ENCODE measurements at regions not wholly inside any gene's neighbourhood (a gene's known extent, or its start where the extent isn't known, plus 50 kb on each side); places are given as distances from the start of the nearest gene placed in this dataset.
"Not testable (repeated sequence)": the region's sequence is repeated elsewhere in the genome, so short reads cannot be mapped to it uniquely, and the experiment has no call there.

GRCh38 chr1:229919488-229919887 is 147.6 kb upstream of the GALNT2 start:
- not testable (repeated sequence) for TF ChIP-seq CTCF (IDR thresholded peaks at IDR 0.05; ENCODE audit: low read depth, low read length); EZH2phosphoT487 (IDR thresholded peaks at IDR 0.05; ENCODE audit: low read depth)

Data from OCI-LY3 (cell line).